CD4-positive, alpha-beta T cell (primary cell): ENCODE measurements at regions not wholly inside any gene's neighbourhood (a gene's known extent, or its start where the extent isn't known, plus 50 kb on each side); places are given as distances from the start of the nearest gene placed in this dataset.

ENCODE experiments used
- ATAC-seq: fragments of 200-7000 bp; cut with Tn5 transposase; one replicate; pipeline ENCODE4 v1.10.0; 2022; ENCODE audit warnings: mild to moderate bottlenecking; ENCODE audit not compliant: poor library complexity
- CTCF ChIA-PET: fragments of 350-600 bp; sonication (Branson Sonifier 250); formaldehyde crosslinking; loops from one replicate; lab custom pipeline; 2021; ENCODE audit warnings: antibody characterized with exemption, inconsistent platforms; lab: Charles Lee
- POLR2A ChIA-PET: fragments of 350-600 bp; sonication (Branson Sonifier 250); formaldehyde crosslinking; loops from one replicate; lab custom pipeline; 2021; ENCODE audit warnings: antibody characterized with exemption, inconsistent platforms; lab: Charles Lee
- DNase-seq, 14 experiments: peaks; one replicate each; pipeline ENCODE4 v3.0.0-alpha.2; 2013 to 2020; ENCODE audit warnings: mixed read lengths in 2 of 14
- H3K27ac ChIP-seq, 2 donors: one replicate each; pipeline versions ENCODE4 v1.5.1 to v1.7.0; 2013; ENCODE audit warnings: low read length in 2 of 2, low read depth in 1 of 2, mild to moderate bottlenecking in 1 of 2
- H3K27me3 ChIP-seq, 2 experiments: 1 replicate in 1 of 2; 2 replicates in 1 of 2; pipeline versions ENCODE4 v1.6.1 to v1.7.0; 2013; ENCODE audit warnings: low read length in 2 of 2, control low read depth in 1 of 2, mild to moderate bottlenecking in 1 of 2, moderate library complexity in 1 of 2; ENCODE audit not compliant: insufficient read depth in 2 of 2, control insufficient read depth in 1 of 2
- H3K36me3 ChIP-seq: one replicate; pipeline ENCODE4 v1.6.1; 2013; ENCODE audit warnings: low read length, control low read depth; ENCODE audit not compliant: insufficient read depth
- H3K4me1 ChIP-seq: one replicate; pipeline ENCODE4 v1.6.1; 2013; ENCODE audit warnings: low read length, control low read depth; ENCODE audit not compliant: insufficient read depth
- H3K4me3 ChIP-seq: one replicate; pipeline ENCODE4 v1.5.1; 2013; ENCODE audit warnings: mild to moderate bottlenecking, low read length, moderate library complexity
- H3K9me3 ChIP-seq, 2 experiments: 1 replicate in 1 of 2; 2 replicates in 1 of 2; pipeline versions ENCODE4 v1.6.1 to v1.7.0; 2013; ENCODE audit warnings: low read length in 2 of 2, mild to moderate bottlenecking in 2 of 2, control low read depth in 1 of 2, moderate library complexity in 1 of 2; ENCODE audit not compliant: control insufficient read depth in 1 of 2, insufficient read depth in 1 of 2
- H3K27ac Mint-ChIP-seq: one replicate; pipeline ENCODE4 v1.8.0; 2020; ENCODE audit warnings: mixed read lengths
- H3K27me3 Mint-ChIP-seq: one replicate; pipeline ENCODE4 v1.8.0; 2021; ENCODE audit warnings: mixed read lengths
- H3K36me3 Mint-ChIP-seq: one replicate; pipeline ENCODE4 v1.8.0; 2021; ENCODE audit warnings: low read depth, mixed read lengths
- H3K4me1 Mint-ChIP-seq: one replicate; pipeline ENCODE4 v1.8.0; 2021; ENCODE audit warnings: low read depth, mixed read lengths
- H3K4me3 Mint-ChIP-seq: one replicate; pipeline ENCODE4 v1.8.0; 2020; ENCODE audit warnings: mild to moderate bottlenecking, mixed read lengths
- H3K9me3 Mint-ChIP-seq: one replicate; pipeline ENCODE4 v1.8.0; 2020; ENCODE audit warnings: mixed read lengths
- intact Hi-C, 2 experiments: fragments of 100-400 bp; cut with DNase I in 1 of 2; cut with micrococcal nuclease in 1 of 2; formaldehyde crosslinking; loops; one replicate each; pipeline versions ENCODE4 v1.15.1 to v1.9.0; 2023 to 2025; cut with DNase I, micrococcal nuclease
- TF ChIP-seq, protein P1 (sequence below): fragments of 200-600 bp; IDR thresholded peaks from one replicate; pipeline ENCODE4 v1.8.0; 2022; ENCODE audit warnings: antibody characterized with exemption, mild to moderate bottlenecking

DNA sequence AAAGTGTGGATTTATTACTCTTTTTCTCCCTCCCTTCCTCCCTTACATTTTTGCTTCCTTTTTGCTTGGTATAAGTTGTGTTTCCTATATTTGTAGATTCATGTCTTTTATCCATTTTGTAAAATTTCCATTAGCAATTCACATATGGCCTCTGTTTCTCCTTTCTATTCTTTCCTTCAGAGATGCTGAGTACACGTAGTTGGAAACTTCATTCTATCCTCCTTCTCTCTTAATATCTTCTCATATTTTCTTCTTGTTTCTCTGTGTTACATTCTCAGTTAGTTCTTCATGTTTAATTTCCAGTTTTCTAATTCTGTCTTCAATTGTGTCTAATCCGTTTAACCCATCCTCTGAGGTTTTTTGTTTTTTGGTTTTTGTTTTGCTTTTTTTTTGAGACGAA is 188.9 kb downstream of the ZIC5 start:
- no peak overlapping the region for H3K27ac ChIP-seq
- no peaks in the 10 kb centered on the region for H3K4me1 Mint-ChIP-seq
- peaks cover 7% of the 10 kb centered on the region for H3K9me3 Mint-ChIP-seq
- H3K27me3 ChIP-seq = no peaks in the 10 kb centered on the region
- TF ChIP-seq, protein P1, sequence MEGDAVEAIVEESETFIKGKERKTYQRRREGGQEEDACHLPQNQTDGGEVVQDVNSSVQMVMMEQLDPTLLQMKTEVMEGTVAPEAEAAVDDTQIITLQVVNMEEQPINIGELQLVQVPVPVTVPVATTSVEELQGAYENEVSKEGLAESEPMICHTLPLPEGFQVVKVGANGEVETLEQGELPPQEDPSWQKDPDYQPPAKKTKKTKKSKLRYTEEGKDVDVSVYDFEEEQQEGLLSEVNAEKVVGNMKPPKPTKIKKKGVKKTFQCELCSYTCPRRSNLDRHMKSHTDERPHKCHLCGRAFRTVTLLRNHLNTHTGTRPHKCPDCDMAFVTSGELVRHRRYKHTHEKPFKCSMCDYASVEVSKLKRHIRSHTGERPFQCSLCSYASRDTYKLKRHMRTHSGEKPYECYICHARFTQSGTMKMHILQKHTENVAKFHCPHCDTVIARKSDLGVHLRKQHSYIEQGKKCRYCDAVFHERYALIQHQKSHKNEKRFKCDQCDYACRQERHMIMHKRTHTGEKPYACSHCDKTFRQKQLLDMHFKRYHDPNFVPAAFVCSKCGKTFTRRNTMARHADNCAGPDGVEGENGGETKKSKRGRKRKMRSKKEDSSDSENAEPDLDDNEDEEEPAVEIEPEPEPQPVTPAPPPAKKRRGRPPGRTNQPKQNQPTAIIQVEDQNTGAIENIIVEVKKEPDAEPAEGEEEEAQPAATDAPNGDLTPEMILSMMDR = no peak
- H3K4me3 Mint-ChIP-seq = no peak overlapping the region
- H3K27me3 Mint-ChIP-seq = no peaks in the 10 kb centered on the region
- POLR2A ChIA-PET = no interaction called here
- peaks cover 13 to 18% of the 10 kb centered on the region in 2 experiments for H3K9me3 ChIP-seq
- intact Hi-C loops = no loop called here
- no peaks in the 10 kb centered on the region for H3K4me1 ChIP-seq
- H3K36me3 ChIP-seq = no peaks in the 10 kb centered on the region
- CTCF ChIA-PET = no interaction called here
- ATAC-seq (no peak), DNase-seq (no peak)
- H3K27ac Mint-ChIP-seq = no peak overlapping the region
- no peak overlapping the region for H3K4me3 ChIP-seq
- peaks cover 69% of the 10 kb centered on the region for H3K36me3 Mint-ChIP-seq

DNA sequence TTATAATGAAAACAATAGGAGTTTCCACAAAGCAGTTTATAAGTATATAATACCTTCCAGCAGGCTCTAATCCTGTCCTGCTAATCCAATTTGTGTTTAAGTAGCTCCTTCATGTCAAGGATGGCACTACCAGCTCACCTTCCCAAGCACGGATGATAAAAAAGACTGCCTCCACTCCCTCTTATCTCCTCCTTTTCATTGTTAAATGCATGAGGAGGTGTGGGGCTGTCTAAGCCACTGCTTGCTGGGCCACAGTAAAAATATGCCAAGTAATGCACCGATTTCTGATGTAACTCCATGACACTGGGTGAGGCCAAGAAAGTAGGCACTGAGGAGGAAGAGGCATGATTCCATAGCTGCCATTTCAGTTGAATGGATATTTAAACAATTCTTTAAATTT is 193.1 kb downstream of the ZIC5 start:
- H3K4me1 Mint-ChIP-seq = no peaks in the 10 kb centered on the region
- peaks cover 7% of the 10 kb centered on the region for H3K9me3 Mint-ChIP-seq
- ATAC-seq (no peak), DNase-seq (no peak)
- H3K9me3 ChIP-seq = peaks cover 13 to 16% of the 10 kb centered on the region in 2 experiments
- peaks cover 64% of the 10 kb centered on the region for H3K36me3 Mint-ChIP-seq
- no peak overlapping the region for H3K27ac ChIP-seq
- H3K27me3 Mint-ChIP-seq = no peaks in the 10 kb centered on the region
- TF ChIP-seq, protein P1 = no peak
- no peak overlapping the region for H3K4me3 ChIP-seq
- no peak overlapping the region for H3K4me3 Mint-ChIP-seq
- ChIA-PET POLR2A (no interaction called here), CTCF (no interaction called here)
- no peaks in the 10 kb centered on the region for H3K36me3 ChIP-seq
- H3K27ac Mint-ChIP-seq = no peak overlapping the region
- H3K27me3 ChIP-seq = no peaks in the 10 kb centered on the region
- H3K4me1 ChIP-seq = no peaks in the 10 kb centered on the region
- intact Hi-C loops = no loop called here

GRCh38 chr13:99777873-99778272 is 193.7 kb downstream of the ZIC5 start:
- ChIA-PET CTCF (no interaction called here), POLR2A (no interaction called here)
- Mint-ChIP-seq H3K27ac (no peak overlapping the region), H3K36me3 (peaks cover 67% of the 10 kb centered on the region), H3K4me1 (no peaks in the 10 kb centered on the region), H3K4me3 (no peak overlapping the region), H3K9me3 (peaks cover 7% of the 10 kb centered on the region), H3K27me3 (no peaks in the 10 kb centered on the region)
- intact Hi-C loops = no loop called here
- Histone ChIP-seq H3K27ac (no peak overlapping the region), H3K36me3 (peaks cover 3% of the 10 kb centered on the region), H3K27me3 (no peaks in the 10 kb centered on the region), H3K4me1 (no peaks in the 10 kb centered on the region), H3K4me3 (no peak overlapping the region), H3K9me3 (peaks cover 10 to 12% of the 10 kb centered on the region in 2 experiments)
- ATAC-seq = no peak
- no peak for DNase-seq
- TF ChIP-seq, protein P1 = no peak
